ENCODE measurements at regions not wholly inside any gene's neighbourhood (a gene's known extent, or its start where the extent isn't known, plus 50 kb on each side); places are given as distances from the start of the nearest gene placed in this dataset.

- TF ChIP-seq CTCF (conservative IDR thresholded peaks at IDR 0.05 in 1 of 2, IDR thresholded peaks at IDR 0.05 in 1 of 2; ENCODE audit: low read depth in 1 of 2, low read length in 2 of 2) (no peak), EZH2 (IDR thresholded peaks at IDR 0.05; ENCODE audit: low read length, missing control alignments) (no peak)
Observed at GRCh38 chr2:157160111-157160510, 97.4 kb upstream of the GALNT5 start.

Data from fibroblast of lung (primary cell).